Heart right ventricle (tissue), 16 donors: ENCODE measurements at regions not wholly inside any gene's neighbourhood (a gene's known extent, or its start where the extent isn't known, plus 50 kb on each side); places are given as distances from the start of the nearest gene placed in this dataset.
"Not testable (repeated sequence)": the region's sequence is repeated elsewhere in the genome, so short reads cannot be mapped to it uniquely, and the experiment has no call there.

Experiments
- ATAC-seq, 8 donors: fragments of 200-7000 bp; cut with Tn5 transposase; one replicate each; pipeline ENCODE4 v1.9.1; 2020; ENCODE audit warnings: mild to moderate bottlenecking in 8 of 8, moderate library complexity in 8 of 8, moderate number of reproducible peaks in 1 of 8
- DNase-seq, 2 donors: peaks; one replicate each; pipeline ENCODE4 v3.0.0-alpha.2; 2020
- H3K27ac ChIP-seq, 10 donors: fragments of 200-600 bp; sonication (generic) in 2 of 10; one replicate each; pipeline versions ENCODE4 v1.5.0 to v1.8.0; 2020 to 2022; ENCODE audit warnings: mild to moderate bottlenecking in 3 of 10
- H3K27me3 ChIP-seq, 7 donors: fragments of 200-600 bp; one replicate each; pipeline ENCODE4 v1.8.0; 2021 to 2022; ENCODE audit warnings: mild to moderate bottlenecking in 2 of 7
- H3K36me3 ChIP-seq, 9 donors: fragments of 200-600 bp; sonication (generic) in 1 of 9; one replicate each; pipeline versions ENCODE4 v1.5.0 to v1.8.0; 2020 to 2022; ENCODE audit warnings: mild to moderate bottlenecking in 2 of 9
- H3K4me1 ChIP-seq, 9 donors: fragments of 200-600 bp; sonication (generic) in 1 of 9; one replicate each; pipeline versions ENCODE4 v1.5.0 to v1.8.0; 2020 to 2022; ENCODE audit warnings: mild to moderate bottlenecking in 4 of 9
- H3K4me3 ChIP-seq, 10 donors: fragments of 200-600 bp; sonication (generic) in 2 of 10; one replicate each; pipeline versions ENCODE4 v1.5.0 to v1.8.0; 2020 to 2022; ENCODE audit warnings: mild to moderate bottlenecking in 7 of 10, moderate library complexity in 2 of 10
- H3K9me3 ChIP-seq, 11 donors: fragments of 200-600 bp in 10 of 11; sonication (generic) in 2 of 11; one replicate each; pipeline versions ENCODE4 v1.5.0 to v1.8.0; 2013 to 2022; ENCODE audit warnings: mild to moderate bottlenecking in 2 of 11, control low read depth in 1 of 11, moderate library complexity in 1 of 11
- CTCF ChIP-seq, 9 donors: fragments of 200-600 bp; sonication (generic) in 2 of 9; IDR thresholded peaks; one replicate each; pipeline versions ENCODE4 v1.5.0 to v1.8.0; 2021 to 2022; ENCODE audit warnings: antibody characterized with exemption in 9 of 9, mild to moderate bottlenecking in 5 of 9, moderate library complexity in 1 of 9
- WGBS, 2 donors: extraction: QIAGEN DNeasy Blood & Tissue Kit; methylation state at CpG; one replicate each; pipeline ENCODE4 v1.1.7; 2013; ENCODE audit warnings: inconsistent platforms in 1 of 2; 5-methylcytosine and 5-hydroxymethylcytosine counted together
- intact Hi-C, 10 donors: fragments of 100-400 bp; cut with DNase I; formaldehyde crosslinking; loops; one replicate each; pipeline versions ENCODE4 v1.11.1 to v1.14.2; 2022
- donor health status: Arrhythmogenic right ventricular cardiomyopathy.
- donor health status: ischemic (EF 13 %, LVEDD 7.1; RV severe dilation, severe dysfunction).
- donor health status: healthy with polysubstance abuse.
- donor health status: DM: no; HTN: yes; CAD: no.
- donor health status: DM: no; HTN: no; CAD: no.
- donor health status: ischemic (EF 25% LVEDD 6.9; RV normal size, moderate dysfunction).
- donor health status: ischemic (EF 25% LVEDD 5.7; RV mildly dilated, moderate dysfunction).
- donor health status: healthy.
- donor health status: DM: yes; HTN: yes; CAD: no.
- donor health status: Ischemic cardiomyopathy.
- donor health status: ischemic (EF 35%, LVEDD 5.7; RV mildly dilated, moderate dysfunction).
- donor health status: nonischemic (EF 11% LVEDD 7.7; RV severe dilation, severe dysfunction).
- donor health status: DM: yes; HTN: yes; CAD: no.
- donor health status: PGD.
- donor health status: ischemic (EF 29% LVEDD 5.4; RV normal size, mild dysfunction).
- donor health status: nonischemic (EF 23%, LVEDD 6.1; RV moderate dilation, normal function).

GRCh38 chr4:20192736-20193135 is 59.0 kb upstream of the SLIT2 start:
- TF ChIP-seq CTCF (IDR thresholded peaks at IDR 0.05), result no peak
- Histone ChIP-seq H3K27ac (peak overlapping the region in 7 of 10 donors; percentile 35 to 82 (median 68)), H3K4me1 (peaks cover 0 to 27% (median 3%) of the 10 kb centered on the region in 9 donors), H3K36me3 (no peaks in the 10 kb centered on the region), H3K4me3 (no peak overlapping the region), H3K9me3 (no peaks in the 10 kb centered on the region), H3K27me3 (no peaks in the 10 kb centered on the region)
- ATAC-seq, result no peak
- 64 to 78% methylated on average over 2 of the region's 2 CpGs for WGBS, 2 donors
- intact Hi-C loops, result no loop called here
- DNase-seq, result no peak

- DNase-seq (no peak), ATAC-seq (peak in 1 of 8 donors; percentile 58)
- Histone ChIP-seq H3K27me3 (no peaks in the 10 kb centered on the region), H3K4me1 (no peaks in the 10 kb centered on the region), H3K27ac (peak overlapping the region in 2 of 10 donors; percentile 5 to 28), H3K36me3 (no peaks in the 10 kb centered on the region), H3K4me3 (no peak overlapping the region), H3K9me3 (peaks cover 0 to 28% (median 15%) of the 10 kb centered on the region in 11 donors)
- 59 to 68% methylated on average over 2 of the region's 2 CpGs for WGBS, 2 donors
- intact Hi-C loops, result no loop called here
- no peak for TF ChIP-seq CTCF (IDR thresholded peaks at IDR 0.05)
Observed at GRCh38 chr4:20185103-20185502, 66.6 kb upstream of the SLIT2 start.

DNA sequence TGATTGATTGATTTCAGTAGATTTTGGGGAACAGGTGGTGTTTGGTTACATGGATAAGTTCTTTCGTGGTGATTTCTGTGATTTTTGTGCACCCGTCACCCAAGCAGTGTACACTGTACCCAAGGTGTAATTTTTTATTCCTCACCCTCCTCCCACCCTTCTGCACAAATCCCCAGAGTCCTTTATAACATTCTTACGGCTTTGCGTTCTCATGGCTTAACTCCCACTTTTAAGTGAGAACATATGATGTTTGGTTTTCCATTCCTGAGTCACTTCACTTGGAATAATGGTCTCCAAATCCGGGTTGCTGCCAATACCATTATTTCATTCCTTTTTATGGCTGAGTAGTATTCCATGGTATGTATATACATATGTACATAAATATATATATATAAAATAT is 68.6 kb upstream of the SLIT2 start:
- H3K27me3 ChIP-seq, ATAC-seq, H3K4me3 ChIP-seq, DNase-seq, H3K4me1 ChIP-seq, H3K36me3 ChIP-seq, H3K27ac ChIP-seq, intact Hi-C loops: not testable (repeated sequence)
- WGBS, 2 donors, result 80 to 91% methylated on average over 5 of the region's 5 CpGs
- peaks cover 0 to 38% (median 15%) of the 10 kb centered on the region in 11 donors for H3K9me3 ChIP-seq

DNA sequence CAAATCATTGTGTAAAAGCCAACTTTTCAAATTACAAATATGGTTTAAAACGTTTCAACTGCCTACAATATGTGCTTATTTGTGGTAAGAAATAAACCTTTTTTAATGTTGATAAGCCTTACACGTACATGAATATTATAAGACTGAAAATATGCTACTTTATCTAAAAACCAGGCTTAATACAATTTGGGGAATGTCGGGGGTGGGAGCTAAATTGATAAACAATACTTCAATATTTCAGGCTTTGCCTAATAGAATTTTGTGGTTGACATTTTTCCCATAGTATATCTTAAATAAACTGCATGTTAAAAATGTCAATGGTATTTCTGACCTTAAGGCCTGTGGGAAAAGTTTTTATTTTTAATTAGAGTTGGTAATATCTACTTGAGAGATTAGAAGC is 69.8 kb upstream of the SLIT2 start:
- no peaks in the 10 kb centered on the region for H3K27me3 ChIP-seq
- TF ChIP-seq CTCF (IDR thresholded peaks at IDR 0.05), result no peak
- no peak overlapping the region for H3K27ac ChIP-seq
- H3K9me3 ChIP-seq, result peaks cover 0 to 40% (median 15%) of the 10 kb centered on the region in 11 donors
- DNase-seq (no peak), ATAC-seq (no peak)
- 49 to 51% methylated on average over 3 of the region's 3 CpGs for WGBS, 2 donors
- no peaks in the 10 kb centered on the region for H3K36me3 ChIP-seq
- no peaks in the 10 kb centered on the region for H3K4me1 ChIP-seq
- intact Hi-C loops, result no loop called here
- H3K4me3 ChIP-seq, result no peak overlapping the region

GRCh38 chr4:20180509-20180908 is 71.2 kb upstream of the SLIT2 start:
- H3K27me3 ChIP-seq, result no peaks in the 10 kb centered on the region
- peaks cover 0 to 54% (median 21%) of the 10 kb centered on the region in 11 donors for H3K9me3 ChIP-seq
- ATAC-seq (no peak), DNase-seq (no peak)
- intact Hi-C loops, result no loop called here
- H3K4me1 ChIP-seq, result no peaks in the 10 kb centered on the region
- H3K4me3 ChIP-seq, result no peak overlapping the region
- H3K36me3 ChIP-seq, result no peaks in the 10 kb centered on the region
- H3K27ac ChIP-seq, result no peak overlapping the region
- TF ChIP-seq CTCF (IDR thresholded peaks at IDR 0.05), result no peak
